AG08395 (cell line): ENCODE measurements at regions not wholly inside any gene's neighbourhood (a gene's known extent, or its start where the extent isn't known, plus 50 kb on each side); places are given as distances from the start of the nearest gene placed in this dataset.
"Not testable (repeated sequence)": the region's sequence is repeated elsewhere in the genome, so short reads cannot be mapped to it uniquely, and the experiment has no call there.

Source experiments
- DNase-seq: peaks from one replicate; pipeline ENCODE4 v3.0.0; 2012; ENCODE audit warnings: mixed read lengths, low spot score

DNA sequence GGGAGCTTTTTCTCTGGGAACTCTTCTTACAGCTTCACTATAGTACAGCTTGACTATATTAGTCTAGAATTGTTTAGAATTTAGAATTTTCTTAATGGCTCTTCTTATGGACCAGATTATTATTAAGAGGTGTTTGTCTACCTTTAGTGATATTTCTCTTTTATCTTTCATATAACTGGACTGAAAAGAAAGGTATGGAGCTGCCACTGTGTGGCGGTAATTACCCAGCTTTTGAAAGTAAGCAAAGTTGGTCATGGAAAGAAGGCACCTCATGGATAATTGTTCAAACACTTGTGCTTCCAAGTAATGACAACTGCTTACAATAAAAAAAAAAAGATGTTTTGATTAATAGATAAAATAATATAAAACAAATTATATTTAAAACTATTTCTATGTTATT is 1112.5 kb downstream of the TECRL start:
- DNase-seq = no peak

DNA sequence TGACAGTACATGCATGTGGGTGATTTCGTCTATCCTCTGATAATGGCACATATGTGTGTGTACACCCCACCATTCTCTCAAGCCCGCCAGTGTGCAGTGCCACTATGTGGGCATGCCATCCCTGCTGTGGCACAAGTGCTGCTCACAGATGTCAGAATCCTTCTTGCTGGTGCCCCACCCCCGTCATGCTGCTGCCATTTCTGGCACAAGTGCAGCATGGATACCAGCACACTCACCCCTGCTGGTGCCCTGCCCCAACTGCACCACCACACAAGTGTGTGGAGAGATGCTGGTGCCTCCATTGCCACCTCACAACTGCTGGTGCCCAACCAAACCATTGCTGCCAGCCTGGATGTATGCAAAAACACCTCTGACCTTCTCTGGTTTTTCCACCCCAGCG is 1133.8 kb downstream of the TECRL start:
- DNase-seq = no peak

DNA sequence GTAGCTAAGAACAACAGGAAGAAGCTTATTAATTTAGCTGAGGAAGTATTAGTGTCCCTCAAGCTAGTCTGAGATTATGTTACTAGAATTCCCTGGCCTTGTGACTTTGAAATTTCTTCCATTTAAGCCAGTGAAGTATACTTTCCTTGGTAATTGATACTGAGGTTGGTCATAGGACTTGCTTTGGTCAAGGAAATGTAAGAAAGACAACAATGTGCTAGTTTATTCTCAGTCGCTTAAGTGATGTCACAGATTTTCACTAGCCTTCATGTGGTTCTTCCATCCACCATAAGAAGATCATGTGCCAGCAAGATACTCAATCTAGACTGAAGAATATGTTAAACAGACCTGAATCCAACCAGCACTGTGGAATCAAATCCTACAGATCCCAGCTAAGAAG is 1140.1 kb downstream of the TECRL start:
- DNase-seq = no peak

DNA sequence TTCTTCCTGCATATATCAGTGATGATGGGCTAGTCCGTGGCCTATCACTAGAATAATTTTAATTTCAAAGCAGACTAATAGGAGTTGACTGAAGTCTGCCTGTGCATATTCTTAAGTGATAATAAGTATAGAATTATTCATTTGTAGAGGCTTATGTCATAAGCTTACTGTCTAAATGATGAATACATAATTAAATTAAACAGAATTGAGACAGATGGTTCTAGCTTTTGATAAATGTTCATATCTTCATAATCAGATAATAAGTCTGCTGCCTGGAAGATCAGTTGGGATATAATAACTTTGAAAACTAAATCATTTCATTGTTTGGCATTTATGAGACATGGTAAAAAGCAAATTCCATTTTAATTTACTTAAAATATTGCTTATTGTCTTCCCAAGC is 1175.6 kb downstream of the TECRL start:
- no peak for DNase-seq

DNA sequence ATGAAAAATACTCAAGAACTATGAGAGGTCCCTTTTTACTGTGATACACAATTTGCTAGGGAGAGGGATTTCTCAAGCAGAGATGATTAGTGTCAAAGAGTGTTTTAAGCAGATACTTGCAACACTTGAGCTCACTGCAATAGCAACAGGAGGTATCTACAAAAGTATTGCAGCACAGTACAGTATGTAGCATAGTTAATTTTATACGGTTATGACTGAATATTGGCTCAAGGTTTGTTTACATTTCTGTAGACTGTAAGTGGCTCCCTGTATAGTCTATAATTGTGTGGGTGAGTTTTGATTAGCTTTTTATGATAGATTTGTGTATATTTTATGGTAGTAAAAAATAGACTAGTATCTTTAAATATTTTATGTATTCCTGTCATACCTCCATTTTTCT is 1177.2 kb downstream of the TECRL start:
- no peak for DNase-seq

DNA sequence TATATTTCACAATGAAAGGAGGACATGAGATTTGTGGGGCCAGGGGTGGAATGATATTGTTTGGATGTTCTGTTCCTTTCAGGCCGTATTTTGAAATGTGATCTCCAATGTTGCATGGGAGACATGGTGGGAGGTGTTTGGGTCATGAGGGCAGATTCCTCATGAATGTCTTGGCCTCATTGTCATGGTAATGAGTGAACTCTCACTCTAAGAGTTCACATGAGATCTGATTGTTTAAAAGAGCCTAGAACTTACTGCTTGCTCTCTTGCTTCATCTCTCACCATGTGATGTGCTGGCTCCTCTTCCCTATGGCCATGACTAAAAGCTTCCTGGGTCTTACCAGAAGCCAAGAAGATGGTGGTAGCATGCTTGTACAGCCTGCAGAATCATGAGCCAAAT is 1183.0 kb downstream of the TECRL start:
- no peak for DNase-seq

DNA sequence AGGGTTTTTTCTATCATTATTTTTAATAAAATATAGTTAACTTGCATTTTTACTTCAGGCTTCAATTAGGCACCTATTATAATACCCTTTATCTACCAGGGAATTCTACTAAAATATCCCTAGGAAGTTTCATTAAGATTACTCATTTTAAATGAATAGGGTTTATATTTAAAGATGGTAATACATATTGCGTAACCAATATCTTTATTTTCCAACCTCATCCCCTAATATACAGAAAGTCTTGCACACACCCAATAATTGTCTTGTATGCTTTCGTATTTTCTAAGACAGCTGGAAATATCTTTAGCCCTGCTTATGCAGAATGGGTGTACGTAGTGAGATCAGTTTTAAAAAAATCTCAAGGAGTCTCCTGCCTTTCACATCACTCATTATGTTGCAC is 1186.8 kb downstream of the TECRL start:
- no peak for DNase-seq

DNA sequence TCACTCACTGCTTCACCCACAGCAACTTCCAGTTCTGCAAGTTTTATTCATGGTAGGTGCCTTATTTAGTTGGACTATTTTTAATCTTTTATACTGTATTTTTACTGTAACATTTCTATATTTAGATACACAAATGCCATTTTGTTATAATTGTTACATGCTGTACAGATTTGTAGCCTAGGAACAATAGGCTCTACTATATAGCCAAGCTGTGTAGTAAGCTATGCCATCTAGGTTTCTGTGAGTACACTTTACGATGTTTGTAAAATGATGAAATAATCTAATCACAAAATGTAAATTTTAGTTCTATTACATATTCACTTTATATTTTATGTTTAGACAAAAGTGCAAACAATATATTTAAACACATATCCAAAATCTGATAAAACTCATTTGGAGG is 1187.8 kb downstream of the TECRL start:
- no peak for DNase-seq

DNA sequence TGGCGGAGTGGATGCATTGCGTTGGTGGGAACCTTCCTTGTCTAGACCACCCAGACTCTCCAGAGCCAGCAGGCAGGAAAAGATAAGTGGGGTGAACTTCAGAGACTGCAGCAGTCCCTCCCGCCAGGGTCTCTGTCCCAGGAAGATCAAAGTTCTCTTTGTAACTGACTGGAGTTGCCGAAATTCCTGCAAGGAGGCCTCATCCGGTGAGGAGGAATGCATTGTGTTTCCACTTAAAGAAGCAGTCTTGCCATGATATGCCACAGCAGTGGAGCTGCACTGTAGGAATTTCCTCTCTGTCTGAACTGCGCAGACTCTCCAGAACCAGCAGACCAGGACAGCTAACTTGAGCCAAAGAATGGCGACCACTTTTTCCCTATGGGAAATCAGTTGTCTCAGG is 1190.4 kb downstream of the TECRL start:
- no peak for DNase-seq

DNA sequence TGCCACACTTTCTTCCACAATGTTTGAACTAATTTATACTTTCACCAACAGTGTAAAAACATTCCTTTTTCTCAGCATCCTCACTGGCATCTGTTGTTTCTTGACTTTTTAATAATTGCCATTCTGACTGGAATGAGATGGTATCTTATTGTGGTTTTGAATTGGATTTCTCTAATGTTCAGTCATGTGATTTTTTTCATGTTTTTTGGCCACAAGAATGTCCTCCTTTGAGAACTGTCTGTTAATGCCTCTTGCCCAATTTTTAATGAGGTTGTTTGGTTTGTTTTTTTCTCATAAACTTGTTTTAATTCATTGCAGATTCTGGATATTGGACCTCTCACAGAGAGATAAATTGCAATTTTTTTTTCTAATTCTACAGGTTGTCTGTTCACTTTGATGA is 1195.2 kb downstream of the TECRL start:
- DNase-seq = no peak

DNA sequence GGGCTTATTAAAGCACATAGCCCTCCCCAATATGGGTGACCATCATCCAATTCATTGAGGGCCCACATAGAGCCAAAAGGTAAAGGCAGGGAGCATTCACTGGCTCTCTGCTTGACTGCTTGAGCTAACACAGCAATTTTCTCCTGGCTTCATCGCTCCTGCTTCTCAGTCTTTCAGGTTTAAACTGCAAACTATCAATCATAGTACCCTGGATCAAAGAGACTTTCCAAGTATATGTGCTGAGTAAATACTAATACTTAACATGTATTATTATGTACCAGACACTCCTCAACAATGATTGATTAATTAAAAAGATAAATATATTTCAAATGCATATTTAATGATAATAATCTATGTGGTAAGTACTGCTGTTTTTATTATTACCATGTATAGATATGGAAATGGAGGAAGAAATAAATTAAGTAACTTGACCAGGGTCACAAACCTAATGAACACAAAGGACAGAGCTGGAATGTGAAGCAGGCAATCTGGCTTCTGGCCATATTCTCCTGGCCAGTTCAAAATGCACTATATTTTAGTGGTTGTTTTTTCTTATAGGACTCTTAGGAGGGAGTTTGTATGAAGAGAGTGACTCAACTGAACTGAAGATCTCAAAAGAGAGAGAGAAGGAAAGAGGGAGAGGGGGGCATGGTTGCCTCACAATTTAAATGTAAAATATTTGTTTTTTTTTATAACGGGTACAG is 1197.3 kb downstream of the TECRL start:
- DNase-seq = no peak

DNA sequence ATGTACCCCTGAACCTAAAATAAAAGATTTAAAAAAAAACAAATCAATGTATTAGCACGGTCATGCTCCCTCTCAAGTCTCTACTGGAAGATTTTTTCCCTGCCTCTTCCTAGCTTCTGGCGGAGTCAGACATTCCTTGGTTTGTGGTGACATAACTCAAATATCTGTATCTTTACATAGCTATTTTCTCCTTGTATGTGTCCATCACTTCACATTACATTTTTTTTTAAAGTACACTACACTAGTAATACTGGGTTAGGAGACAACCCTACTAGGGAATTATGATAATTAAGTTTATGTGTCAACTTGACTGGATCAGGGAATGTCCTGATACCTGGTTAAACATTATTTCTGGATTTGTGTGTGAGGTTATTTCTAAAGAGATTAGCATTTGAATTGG is 1197.9 kb downstream of the TECRL start:
- no peak for DNase-seq

DNA sequence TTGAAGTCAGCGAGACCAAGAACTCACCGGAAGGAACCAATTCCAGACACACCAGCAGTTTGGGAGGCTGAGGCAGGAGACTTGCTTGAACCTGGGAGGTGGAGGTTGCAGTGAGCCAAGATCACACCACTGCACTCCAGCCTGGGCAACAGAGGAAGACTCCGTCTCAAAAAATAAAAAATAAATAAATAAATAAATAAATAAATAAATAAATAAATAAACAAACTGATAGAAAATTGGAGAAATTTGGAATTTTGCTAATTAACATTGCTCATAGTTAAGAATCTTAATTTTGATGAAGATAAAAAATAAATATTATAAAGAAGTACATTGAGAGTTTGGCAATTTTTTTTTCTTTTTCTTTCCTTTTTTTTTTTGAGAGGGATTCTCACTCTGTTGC is 1216.2 kb downstream of the TECRL start:
- not testable (repeated sequence) for DNase-seq

DNA sequence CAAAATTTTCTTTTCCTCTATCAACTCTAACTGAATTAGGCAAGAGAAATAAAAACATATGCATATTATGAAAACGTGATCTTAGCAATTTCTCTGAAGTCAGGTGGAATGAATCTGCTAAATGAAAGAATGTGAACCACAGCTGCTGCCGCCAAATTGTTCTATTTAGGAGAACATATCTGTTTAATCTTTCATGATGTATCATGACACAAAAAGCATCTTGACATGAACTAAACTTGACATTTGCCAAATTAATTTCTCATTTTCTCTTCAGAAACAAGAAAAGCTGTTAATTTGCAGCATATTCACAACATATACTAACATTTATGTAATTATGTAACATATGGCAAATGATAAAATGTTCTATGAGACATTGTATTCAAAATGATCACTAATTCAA is 1237.9 kb downstream of the TECRL start:
- no peak for DNase-seq

DNA sequence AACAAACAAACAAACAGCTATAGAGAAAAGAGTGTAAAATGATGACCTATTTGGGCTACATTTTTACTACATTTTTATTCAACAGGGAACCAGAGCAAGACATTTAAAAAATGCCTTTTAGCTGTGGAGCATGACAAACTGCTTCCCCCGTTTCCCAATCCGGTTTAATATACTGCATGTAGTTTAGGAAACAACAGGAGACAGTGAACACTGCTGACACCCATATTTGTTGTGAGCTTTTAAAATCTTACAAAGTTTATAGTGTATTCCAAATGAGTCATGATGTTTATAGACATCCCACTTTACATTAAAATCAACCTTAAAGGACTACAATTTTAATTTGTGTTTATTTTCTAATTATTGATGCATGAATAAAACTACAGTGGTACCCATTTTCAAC is 1238.3 kb downstream of the TECRL start:
- DNase-seq = no peak

DNA sequence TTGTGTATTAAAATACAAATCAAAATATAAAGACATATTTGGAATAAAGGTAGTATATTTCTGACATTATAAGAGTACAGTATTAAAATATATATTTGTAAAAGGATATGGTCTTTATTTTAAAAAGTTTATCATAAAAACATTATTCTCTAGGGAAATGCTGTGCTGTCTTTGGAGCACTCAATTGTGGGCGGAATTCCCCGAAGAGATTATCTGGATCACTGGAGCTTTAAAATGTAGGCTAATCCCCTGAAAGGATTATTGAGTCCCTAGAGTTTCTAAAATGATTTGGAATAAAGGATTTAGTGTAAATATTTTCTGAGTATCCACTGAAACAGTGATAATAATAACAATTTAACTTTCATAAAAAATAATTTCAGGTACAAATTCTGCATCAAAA is 1239.4 kb downstream of the TECRL start:
- no peak for DNase-seq

DNA sequence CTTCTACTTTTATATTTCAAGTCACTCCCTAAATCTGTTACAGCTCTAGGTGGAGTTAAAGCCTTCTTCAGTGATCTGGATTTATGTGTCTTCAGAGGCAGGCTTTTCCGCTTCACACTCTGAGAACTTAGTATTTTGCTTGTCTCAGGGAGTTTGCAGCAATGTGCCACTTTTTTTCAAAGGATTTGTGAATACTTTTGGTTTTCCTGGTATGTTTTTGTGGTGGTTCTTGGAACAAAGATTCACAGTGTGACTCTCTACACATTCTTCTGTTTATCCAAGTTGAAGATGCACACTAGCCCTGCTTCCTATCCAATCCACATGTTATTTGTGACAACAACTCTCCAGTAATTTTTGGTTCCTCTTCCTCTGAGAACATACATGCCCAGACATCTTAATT is 1253.7 kb downstream of the TECRL start:
- no peak for DNase-seq

DNA sequence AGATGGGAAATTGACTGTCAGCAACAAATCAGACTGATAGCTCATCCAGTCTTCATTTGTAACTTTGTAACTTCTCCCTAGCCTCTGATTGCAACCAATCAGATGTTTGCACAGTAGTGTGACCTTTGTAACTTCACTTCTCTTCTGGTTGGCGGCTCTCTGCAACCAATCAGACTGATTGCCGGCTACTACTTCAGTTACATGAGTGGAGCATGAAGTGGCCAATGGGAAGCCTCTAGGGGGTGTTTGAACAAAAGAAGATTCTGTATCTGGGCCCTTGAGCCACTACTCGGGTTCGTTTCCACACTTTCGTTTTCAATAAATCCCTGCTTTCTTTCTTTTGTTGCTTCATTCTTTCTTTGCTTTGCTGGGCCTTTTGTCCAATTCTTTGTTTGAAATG is 1285.8 kb downstream of the TECRL start:
- DNase-seq = no peak

DNA sequence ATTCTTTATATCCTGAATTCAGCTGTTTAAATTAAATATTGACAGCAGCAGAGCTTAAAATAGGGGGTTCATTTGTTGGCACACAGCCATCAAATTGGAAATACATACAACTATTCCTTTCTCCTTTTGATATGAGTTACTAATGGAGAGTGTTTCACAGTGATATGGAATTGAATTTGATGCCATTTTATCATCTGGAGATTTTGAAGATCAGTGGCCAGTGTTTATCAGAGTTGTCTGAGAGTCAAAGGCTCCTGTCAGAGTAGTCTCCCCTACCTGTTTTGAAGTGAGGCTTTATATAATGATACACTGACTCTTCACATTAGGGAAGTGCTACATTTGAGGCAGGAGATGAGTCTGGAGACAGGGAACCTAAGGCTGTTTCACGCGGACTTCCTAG is 1286.3 kb downstream of the TECRL start:
- DNase-seq = no peak

DNA sequence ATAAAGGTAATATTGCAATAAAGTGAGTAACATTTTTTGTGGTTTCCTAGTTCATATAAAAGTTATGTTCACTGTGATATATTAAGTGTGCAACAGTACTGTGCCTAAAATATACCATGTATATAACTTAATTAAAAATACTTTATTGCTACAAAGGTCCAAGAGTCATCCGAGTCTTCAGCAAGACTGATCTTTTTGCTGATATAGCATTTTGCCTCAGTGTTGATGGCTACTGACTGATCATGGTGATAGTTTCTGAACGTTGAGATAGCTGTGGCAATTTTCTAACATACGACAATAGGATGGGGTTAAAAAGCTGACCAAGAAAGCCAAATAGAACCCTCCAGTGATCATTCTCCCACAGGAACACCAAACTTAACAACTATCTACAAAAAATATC is 1302.7 kb downstream of the TECRL start:
- DNase-seq = no peak

DNA sequence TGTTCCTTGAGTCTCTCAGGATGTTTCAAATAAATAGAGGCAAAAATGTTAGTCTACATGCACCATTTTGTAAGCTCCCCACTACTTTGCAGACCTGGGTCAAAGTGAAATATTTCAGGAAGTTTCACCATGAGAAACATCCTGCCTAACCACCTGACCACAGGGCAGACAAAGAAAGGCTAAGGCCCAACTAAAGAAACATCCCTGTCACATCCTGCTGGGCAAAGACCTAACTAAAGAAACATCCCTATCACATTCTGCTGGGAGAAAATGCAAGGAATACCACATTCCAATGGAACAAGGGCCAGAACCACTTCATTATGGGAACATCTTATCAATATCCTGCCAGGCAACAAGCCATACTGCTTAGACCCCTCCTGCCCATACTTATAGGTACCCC is 1303.4 kb downstream of the TECRL start:
- no peak for DNase-seq

DNA sequence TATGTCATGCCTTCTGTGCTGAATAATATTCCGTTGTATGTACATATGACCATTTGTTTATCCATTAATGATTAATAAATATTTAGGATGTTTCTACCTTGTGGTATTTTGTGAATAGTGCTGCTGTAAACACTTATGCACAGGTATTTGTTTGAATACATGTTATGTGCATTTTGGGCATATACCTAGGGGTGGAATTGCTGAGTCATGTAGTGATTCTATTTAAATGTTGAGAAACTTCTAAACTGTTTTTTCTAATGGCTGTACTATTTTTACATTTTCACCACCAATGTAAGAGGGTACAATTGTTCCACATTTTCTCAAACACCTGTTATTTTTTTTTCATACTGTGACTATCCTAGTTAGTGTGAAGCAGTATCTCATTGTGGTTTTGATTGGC is 1318.6 kb downstream of the TECRL start:
- no peak for DNase-seq

DNA sequence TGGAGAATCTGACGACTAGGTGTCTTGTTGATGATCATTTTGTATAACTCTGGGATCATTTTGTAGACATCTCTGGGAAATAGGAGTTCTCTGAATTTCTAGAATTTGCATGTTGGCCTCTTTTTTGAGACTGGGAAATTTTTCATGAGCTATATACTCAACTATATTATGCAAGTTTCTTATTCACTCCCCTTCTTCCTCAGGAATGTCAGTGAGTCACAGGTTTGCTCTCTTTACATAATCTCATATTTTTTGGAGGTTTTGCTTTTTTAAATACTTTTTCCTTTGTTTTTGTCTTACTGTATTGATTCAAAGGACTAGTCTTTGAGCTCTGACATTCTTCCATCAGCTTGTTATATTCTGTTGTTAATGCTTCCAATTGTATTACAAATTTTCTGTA is 1324.2 kb downstream of the TECRL start:
- DNase-seq = no peak

DNA sequence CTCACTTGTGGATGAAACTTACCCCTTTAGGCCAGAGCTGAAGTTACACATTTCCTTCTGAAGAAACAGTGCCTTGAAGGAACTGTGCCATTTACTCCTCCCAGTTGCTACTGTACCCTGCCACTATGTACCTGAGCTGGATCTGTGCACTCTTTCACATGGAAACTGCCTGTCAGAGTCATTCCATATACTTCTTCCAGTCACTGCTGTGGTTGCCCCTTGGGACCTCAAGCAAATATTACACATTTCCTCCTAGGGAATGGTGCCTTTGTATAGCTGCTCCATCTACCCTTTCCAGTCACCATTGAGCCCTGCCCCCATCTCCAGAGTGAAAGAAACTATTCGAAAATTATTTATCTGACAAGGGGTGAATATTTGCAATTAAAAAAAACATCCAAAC is 1328.3 kb downstream of the TECRL start:
- no peak for DNase-seq

DNA sequence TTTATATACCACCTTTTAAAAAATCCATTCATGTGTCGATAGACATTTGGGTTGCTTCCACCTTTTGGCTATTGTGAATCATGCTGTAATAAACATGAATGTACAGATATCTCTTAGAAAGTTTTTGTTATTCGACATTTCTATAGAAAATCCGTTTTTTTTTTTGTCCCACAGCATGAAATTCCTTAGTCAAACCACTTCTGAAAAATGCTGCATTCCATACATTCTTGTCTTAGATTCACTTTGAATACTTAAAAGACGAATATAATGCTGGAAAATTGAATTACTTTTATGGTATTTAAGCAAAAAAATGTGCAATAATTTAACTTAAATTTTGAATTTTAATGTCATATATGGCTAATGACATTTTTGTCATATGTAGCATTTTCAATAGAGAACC is 1345.5 kb downstream of the TECRL start:
- no peak for DNase-seq
